HG03108 (cell line): ENCODE measurements at regions not wholly inside any gene's neighbourhood (a gene's known extent, or its start where the extent isn't known, plus 50 kb on each side); places are given as distances from the start of the nearest gene placed in this dataset.
"Not testable (repeated sequence)": the region's sequence is repeated elsewhere in the genome, so short reads cannot be mapped to it uniquely, and the experiment has no call there.

Source experiments
- ATAC-seq: cut with Tn5 transposase; IDR thresholded peaks from one replicate; pipeline ENCODE4 v1.9.1; 2021; ENCODE audit warnings: moderate library complexity; ENCODE audit not compliant: unreplicated experiment

DNA sequence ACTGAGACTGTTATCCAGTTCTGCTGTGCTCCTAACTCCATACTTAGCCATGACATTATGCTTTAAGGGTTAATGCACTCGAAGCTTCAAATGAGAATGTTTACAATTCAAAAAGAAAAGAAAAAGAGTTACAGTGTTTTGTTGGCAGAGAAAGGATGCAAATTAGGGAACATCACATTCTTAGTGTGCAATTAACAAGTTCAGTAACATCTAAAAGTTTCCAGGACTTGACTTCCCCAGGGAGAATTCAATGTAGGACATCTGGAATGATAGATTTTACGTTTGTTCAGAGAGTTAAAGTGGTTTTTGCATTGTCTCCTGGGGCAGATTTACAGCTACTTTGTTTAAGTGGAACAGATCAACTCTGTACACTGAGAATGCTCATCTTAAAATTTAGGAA is 525.2 kb downstream of the LIG4 start:
- no peak for ATAC-seq

DNA sequence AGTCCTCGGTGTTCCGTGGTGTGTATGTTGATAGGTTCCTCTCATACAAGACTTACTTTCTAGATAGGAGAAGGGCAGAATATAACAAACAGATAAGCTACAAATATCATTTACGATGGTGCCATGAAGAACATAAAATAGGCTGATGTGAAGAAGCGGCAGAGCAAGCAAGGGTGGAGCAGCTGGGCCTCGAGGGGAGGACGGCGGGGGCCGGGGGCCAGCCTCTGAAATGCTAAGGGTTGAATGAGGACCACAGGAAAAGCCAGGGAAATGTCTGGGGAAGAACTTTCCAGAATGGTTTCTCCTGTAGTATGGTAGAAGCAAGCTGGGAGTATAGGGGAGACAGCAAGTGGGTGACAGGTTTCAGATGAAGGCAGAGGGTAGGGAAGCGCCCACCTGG is 529.5 kb downstream of the LIG4 start:
- no peak for ATAC-seq

DNA sequence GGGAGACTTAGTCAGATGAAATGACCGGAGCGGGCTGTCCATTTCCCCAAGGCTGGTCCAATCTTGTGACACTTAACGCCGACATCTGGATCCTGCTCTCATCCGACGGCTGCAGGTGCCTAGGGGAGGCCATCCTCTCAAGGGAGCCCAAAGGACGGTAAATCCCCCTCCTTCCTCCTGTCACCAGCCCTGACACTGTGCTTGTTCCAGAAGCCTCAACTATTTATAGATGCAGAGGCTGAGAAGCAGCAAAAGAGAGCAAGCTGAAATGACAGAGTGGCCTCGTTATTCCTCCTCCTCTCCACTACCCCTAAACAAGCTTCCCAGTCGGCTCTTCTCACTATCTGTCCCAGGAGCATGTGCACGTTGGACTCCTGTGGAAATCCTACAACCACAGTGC is 533.7 kb downstream of the LIG4 start:
- ATAC-seq = no peak

DNA sequence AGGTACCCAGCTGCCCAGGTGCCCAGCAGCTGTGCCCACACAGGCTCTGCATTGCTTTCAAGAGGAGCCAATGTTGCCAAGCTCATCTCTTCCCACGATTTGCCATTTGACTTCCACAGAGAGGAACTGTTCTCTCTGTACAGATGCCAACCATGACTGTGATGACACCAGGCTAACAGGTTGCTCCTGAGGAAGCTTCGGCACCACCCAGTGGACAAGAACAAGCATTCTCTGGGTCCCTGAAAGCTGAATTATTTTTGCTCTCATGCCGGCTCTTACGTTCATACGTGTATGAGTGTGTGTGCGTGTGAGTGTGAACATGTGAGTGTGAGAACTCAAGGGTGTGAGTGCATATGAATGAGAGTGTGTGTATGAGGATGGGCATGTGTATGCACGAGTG is 535.2 kb downstream of the LIG4 start:
- ATAC-seq = no peak

DNA sequence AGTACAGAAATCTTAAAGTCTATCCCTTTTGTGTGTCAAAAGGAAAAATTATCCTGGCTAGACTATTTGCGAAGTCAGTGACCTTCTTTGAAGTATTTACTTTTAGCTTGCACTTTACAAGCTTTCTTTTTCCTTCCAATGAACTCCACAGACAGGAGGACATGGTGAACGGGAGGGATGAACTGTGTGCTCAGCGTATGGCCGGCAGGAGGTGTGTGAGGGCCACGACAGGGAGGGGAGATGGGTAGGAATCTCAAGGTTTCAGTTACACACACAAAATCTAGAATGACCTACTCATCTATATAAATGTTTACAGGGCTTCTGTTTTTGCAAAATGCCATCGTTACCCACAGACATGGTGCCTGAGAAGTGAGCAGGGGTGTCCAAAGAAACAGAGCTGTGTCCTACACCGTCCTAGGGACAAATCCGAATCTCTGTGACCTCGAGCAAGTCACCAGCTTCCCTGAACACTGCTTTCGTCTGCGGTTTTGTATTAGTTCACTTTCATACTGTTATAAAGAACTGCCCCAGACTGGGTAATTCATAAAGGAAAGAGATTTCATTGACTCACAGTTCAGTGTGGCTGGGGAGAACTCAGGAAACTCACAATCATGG is 537.2 kb downstream of the LIG4 start:
- ATAC-seq = no peak

DNA sequence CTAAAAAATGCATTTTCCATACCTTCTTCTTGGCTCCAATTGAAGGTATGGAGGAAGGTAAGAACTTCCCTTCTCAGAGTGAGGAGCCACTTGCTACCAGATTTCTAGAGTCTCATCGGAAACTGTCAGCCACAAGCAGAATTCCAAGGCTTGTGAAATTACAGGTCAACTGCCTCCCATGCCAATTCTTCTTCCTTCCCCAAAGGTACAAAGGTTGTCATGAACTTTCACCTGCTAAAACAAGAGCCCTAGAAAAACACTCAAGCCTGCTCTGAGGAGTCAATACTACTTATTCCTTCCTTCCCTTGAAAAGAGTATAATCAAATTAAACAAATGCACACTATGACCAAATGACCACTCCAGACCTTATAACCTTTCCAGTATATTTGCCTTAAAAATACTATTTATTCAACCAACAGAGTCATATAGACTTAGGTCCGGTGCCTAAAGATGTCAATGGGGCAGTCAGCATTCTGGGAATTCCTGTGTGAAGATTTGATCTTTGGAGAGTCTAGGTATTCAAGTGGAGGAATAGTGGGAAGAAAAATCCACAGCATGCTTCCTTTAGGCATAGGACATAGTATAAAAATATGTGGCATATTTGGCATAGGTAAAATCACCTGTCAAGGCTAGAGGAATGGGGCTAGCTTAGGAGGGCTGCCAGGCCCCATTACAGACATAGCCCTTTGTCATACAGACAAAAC is 539.3 kb downstream of the LIG4 start:
- ATAC-seq = no peak

DNA sequence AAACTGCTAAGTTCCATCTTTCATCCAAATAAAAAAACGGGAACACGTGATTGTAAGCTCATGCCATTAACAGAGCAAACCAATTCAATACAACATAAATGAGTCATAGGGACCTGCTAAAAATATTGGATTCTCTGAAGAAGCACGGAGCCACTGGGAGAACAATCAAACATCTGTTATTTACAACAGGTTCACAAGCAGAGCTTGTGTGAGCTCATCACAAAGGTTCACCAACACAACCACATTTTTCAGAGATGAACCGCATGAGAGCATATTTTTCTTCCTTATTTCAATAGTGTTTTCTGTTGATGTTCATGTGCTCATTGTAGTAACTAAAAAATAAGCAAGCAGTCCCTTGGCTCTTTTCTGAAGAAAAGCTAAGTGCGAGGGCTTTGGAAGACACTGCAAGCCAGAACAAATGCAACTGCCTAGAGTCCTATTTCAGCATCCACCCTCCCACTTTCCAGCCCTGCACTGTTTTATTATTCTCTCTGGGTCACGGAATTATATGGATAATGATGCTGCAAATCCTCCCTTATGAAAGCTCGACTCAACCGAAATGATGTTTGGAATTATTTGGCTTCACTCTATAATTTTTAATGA is 545.8 kb downstream of the LIG4 start:
- ATAC-seq = no peak

DNA sequence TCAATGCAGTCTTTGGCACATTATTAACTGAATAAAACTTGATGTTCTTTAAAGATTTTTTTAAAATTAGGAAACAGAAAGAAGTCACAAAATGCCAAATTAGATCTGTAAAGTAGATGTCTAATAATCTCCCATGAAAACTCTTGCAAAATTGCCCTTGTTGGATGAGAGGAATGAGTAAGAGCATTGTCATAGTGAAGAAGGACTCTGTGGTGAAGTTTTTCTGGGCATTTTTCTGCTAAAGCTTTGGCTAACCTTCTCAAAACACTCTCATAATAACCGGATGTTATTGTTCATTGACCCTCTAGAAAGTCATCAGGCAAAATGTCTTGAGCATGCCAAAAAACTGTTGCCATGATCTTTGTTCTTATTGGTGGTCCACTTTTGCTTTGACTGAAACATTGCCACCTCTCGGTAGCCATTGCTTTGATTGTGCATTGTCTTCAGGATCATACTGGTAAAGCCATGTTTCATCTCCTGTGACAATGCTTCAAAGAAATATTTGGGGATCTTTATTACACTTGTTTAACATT is 549.3 kb downstream of the LIG4 start:
- ATAC-seq = no peak

DNA sequence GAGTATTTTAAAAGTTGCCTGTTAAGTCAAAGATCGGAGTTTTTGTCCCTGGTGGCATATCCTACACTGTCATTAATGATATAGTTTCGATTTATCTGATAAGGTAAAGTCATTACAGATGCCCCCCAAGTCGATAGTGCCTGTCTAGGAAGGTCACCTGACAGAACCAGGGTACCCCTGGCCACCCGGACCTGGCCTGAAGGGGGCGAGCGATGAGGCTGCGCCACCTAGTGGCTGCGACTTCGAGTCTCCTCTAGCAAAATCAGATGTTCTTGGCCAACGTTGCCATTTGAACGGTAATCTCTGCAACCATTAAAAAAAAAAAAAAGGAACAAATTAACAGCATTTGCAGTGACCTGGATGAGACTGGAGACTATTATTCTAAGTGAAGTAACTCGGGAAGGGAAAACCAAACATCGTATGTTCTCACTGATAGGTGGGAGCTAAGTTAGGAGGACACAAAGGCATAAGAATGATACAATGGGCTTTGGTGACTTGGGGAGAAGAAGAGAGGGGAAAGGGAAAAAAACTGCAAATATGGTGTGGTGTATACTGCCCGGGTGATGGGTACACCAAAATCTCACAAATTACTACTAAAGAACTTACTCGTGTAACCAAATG is 565.1 kb downstream of the LIG4 start:
- ATAC-seq = peak; percentile 92

DNA sequence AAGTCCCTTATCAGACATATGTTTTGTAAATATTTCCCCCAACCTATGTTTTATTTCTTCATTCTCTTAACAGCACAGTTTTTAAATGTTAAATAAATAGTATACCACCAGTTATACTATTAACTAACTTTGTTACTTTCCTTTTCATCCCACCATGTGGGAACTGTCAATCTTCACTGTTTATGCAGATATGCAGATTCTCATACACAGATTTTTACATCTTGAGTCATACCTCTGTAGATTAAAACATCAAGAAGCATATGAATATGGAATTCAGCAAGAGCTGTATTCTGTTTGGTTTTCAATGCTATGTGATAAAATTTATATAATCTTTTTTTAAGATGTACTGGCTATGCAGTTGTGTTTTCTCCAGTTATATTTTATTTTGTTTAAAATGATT is 566.3 kb downstream of the LIG4 start:
- ATAC-seq = no peak

DNA sequence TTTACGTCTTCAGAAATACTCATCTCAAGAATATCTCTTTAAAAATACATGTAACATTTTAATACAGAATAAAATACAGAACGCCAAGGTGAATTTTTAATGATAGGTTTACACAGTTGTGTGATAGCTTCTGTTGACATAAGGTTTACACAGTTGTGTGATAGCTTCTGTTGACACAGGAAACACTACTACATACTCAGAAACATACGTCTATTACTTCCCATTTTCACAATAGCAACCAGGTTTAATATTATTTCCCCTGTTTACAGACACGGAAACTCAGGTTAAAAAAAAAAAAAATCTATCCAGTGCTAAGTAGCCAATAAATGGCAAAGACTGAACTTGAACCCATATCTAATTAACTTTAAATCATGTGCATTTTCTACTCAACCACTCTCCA is 571.2 kb downstream of the LIG4 start:
- ATAC-seq = no peak

DNA sequence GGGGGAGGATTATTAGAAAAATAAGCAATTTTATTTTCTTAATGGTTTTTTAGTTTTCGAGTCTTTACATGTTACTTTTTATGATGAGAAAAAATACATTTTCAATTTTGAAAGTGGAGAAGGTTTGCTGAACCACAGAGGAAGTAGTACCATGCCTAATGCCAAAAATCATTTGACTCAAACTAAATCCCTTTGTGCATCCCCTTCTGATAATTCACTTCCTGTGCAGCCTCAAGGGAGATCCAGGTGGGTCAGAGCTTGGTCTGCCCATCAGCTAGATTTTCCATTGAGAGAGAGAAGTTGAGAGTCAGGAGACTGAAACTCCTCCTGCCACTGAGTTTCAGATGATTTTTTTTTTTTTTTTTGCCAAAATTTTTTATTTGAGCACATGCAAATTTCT is 571.7 kb downstream of the LIG4 start:
- no peak for ATAC-seq

DNA sequence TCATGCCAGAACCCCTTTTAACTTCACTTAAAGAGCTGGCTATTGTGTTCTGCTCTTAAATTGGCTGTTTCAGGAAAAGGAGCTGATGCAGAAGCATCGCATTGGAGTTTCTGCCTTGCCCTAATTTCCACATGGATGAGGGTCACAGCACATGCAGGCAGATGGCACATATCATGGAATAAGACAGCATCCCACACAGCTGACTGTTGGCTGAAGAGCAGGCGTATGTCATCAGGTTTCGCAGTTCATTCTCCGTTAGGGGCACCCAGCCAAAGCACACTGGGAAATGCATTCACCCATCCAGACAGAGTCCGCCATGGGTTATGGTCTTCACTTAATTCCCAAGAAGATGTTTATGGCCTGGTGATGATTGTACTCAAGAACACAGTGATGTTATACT is 572.5 kb downstream of the LIG4 start:
- ATAC-seq = no peak

DNA sequence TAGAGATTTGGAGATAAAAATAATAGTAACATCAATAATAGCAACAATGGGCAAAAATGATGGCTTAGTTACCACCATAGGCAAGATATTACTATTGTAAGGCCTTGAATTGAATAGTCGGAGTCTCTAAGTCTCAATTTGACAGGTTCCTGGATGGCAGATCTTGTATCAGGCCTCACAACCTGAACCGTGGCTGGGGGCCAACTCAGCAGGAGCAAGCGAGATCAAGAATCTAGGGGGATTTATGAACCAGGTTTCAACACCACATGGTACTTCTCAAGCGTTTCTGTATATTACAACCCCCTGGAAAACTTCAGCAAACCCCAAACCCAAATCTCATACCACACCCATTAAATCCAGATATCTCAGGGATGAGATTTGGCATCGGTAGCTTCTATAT is 573.8 kb downstream of the LIG4 start:
- no peak for ATAC-seq

DNA sequence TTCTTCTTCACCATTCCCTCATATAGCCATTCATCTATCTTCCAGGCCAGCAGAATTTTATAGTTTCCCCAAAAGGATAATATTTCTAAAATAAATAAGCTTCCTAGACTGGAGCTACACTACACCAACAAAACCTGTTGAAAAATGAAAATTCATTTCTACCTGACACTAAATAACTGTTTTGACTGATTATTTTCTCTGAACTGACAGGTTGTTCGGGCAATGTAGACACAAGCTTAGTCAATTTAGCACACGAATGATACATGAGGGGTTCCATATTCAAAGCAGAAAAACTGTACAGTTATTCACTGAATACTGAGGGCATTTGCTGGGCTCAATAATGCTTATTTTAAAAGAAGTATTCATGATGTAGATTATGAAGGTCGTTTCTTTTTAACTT is 589.7 kb downstream of the LIG4 start:
- ATAC-seq = no peak

DNA sequence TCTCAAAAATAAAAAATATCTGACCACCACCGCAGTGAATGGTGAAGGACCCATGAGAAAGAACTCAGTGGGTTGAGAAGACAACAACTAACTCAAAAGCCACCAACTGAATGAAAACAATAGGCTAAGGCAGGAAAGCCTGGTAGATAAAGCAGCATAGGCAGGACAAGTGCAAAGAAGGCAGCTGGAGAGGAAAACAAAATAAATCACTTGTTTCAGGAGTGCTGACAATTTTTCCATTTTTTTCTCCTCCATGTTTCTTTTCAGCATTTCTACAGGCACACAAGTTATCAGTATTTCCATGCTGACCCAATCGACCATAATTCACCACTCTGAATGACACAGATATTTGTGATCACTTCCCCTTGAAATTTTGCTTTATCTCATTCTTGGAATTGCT is 597.8 kb downstream of the LIG4 start:
- no peak for ATAC-seq

DNA sequence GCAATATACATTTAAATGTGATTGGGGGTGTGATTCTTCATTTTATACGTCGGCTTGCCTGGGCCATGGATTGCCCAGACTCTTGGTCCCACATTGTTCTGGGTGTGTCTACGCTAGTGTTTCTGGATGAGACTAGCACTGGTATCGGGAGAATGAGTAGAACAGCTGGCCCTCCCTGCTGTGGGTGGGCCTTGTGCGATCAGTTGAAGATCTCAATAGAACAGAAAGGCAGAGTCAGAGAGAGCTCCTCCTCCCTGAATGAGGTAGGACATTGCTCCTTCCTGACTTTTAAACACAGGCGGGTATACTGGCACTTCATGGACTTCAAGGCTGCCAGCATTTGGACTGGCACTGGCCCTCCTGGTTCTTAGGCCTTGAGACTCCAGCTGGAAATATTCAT is 603.0 kb downstream of the LIG4 start:
- no peak for ATAC-seq

DNA sequence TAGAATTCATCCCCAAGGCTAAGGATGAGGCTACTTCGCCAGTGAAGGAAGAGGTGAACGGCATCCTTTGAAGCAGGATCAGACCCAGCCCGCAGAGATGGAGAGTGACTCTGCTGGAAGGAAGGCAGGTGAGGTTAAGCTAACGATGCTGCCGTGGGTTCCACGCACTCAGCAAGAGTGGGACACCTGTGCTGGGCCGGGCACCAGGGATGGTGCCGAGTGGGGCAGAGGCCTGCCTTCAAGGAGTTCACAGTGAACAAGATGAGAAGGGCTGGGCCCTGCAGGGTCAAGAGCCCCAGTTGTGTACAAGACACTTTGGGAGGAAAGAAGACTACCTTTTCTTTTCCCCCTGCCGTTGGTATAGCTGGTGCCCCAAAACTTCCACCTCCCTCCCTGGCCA is 606.6 kb downstream of the LIG4 start:
- no peak for ATAC-seq

DNA sequence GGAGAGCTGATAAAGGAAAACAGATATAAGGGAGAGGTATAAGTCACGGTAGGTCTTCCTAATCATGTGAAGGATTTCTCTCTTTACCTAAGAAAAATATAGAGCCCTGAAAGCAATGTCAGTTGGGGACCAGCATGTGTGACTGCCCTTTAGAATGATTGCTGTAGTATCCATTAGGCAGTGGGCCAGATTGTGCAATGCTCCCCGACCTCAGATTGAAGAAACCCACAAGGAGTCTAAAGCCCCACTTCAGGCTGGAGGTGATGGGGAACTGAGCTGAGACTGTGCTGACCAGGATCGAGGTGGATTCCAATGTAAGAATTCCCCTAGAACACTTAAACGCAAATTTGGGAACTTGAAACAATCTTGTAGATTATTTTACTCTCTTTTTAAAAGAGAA is 614.4 kb downstream of the LIG4 start:
- ATAC-seq = no peak

DNA sequence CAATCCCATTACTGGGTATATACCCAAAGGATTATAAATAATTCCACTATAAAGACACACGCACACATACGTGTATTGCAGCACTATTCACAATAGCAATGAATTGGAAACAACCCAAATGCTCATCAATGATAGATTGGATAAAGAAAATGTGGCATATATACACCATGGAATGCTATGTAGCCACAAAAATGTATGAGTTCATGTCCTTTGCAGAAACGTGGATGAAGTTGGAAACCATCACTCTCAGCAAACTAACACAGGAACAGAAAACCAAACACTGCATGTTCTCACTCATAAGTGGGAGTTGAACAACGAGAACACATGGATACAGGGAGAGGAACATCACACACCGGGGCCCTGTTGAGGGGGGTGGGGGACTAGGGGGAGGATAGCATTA is 619.0 kb downstream of the LIG4 start:
- ATAC-seq = not testable (repeated sequence)

DNA sequence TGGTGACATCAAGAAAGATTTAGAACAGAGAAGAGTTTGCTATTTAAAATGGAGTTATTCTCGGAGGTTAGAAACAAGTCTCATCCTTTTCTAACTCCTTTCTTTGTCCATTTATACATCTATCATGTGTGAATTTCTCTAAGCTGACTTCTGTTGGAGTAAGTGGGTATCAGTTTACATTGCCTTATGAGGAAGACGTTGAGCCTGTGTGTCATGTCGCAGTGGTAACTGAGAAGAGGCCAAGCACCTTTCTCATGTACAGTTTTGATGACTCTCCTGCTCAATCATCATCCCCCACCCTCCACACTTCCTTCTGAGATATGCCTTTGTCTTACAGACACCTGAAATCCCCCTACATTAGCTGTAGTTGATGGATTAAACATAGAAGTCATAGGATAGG is 624.8 kb downstream of the LIG4 start:
- no peak for ATAC-seq

DNA sequence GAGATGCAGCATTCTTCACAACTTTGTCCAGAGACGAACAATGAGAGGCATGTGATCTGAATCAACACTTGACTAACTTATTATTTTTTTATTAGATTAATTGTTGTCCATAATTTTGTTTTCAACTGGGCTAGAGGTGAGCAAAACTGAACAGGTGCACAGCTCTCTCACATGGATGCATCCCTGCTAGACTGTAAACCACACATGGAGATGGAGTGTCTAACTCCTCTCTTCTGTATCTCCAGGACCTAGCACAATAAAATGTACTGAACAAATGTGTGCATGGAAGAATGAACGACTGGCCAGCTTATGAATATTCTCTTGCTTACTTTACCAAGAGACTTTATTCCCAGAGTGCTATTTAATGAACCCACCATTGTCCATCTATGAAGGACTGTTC is 627.7 kb downstream of the LIG4 start:
- no peak for ATAC-seq
